ENCODE measurements at regions not wholly inside any gene's neighbourhood (a gene's known extent, or its start where the extent isn't known, plus 50 kb on each side); places are given as distances from the start of the nearest gene placed in this dataset.

DNA sequence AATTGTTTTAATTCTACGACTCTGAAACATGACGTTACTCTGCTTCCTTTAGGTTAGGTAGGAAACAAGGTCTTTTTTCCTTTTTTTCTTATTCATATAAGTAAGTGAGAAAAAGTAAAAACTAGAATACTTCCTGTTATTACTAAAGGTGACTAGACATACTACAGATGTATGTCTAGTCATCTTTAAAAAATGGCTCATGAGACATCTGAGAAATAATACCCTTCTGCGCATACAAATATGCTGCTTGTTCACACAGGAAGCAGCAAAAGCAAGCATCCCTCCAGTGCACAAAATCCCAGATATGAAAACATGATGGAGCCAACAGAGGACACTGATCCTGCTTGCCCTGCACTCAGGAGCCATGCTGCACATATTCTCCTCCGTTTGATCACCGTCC lies 699.1 kb downstream of the EPM2A start:
- Histone ChIP-seq H3K4me3 (no peak overlapping the region), H3K36me3 (no peaks in the 10 kb centered on the region), H3K27me3 (no peaks in the 10 kb centered on the region), H3K4me1 (no peaks in the 10 kb centered on the region), H3K27ac (no peak overlapping the region), H3K9me3 (no peaks in the 10 kb centered on the region)
- no peak for TF ChIP-seq POLR2A (IDR thresholded peaks at IDR 0.05)
- TF ChIP-seq, protein P1, sequence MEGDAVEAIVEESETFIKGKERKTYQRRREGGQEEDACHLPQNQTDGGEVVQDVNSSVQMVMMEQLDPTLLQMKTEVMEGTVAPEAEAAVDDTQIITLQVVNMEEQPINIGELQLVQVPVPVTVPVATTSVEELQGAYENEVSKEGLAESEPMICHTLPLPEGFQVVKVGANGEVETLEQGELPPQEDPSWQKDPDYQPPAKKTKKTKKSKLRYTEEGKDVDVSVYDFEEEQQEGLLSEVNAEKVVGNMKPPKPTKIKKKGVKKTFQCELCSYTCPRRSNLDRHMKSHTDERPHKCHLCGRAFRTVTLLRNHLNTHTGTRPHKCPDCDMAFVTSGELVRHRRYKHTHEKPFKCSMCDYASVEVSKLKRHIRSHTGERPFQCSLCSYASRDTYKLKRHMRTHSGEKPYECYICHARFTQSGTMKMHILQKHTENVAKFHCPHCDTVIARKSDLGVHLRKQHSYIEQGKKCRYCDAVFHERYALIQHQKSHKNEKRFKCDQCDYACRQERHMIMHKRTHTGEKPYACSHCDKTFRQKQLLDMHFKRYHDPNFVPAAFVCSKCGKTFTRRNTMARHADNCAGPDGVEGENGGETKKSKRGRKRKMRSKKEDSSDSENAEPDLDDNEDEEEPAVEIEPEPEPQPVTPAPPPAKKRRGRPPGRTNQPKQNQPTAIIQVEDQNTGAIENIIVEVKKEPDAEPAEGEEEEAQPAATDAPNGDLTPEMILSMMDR (IDR thresholded peaks at IDR 0.05): no peak
- intact Hi-C loops (cut with DNase I; ENCODE audit: low total_unique reads): no loop called here
- no peak for DNase-seq

DNA sequence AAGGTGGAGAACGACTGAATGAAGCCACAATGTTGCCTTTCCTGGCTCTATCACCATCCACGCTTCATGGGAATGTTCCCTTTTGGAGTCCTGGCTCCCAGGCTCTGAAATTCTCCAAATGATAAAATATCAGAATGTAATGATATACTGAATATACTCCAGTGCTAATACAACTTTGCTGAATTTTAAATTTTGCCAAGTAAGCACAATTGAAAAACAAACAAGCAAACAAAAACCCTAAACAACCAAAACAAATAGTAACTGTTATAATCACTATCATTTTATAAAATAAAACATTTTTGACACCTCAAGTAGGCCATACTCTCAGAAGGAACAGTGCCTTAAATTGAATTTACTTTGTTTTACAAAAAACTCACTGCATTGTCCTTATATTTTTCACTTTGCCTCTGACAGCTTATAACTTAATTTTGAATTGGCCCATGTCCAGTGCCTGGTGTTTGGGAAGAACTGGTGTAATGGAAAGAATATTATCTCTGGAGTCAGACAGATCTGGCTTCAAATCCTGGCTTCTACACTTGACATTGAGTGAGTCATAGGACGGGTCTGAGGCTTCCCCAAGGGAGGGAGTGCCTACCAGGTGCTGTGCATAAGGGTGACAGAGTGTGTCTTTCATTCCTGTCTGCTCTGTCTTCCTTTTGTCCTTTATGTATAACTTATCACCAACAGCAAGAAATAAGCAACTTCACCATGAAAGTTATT lies 698.3 kb downstream of the EPM2A start:
- no peak overlapping the region for H3K27ac ChIP-seq
- no peak for DNase-seq
- H3K4me3 ChIP-seq: no peak overlapping the region
- no peaks in the 10 kb centered on the region for H3K9me3 ChIP-seq
- TF ChIP-seq POLR2A (IDR thresholded peaks at IDR 0.05): no peak
- TF ChIP-seq, protein P1 (IDR thresholded peaks at IDR 0.05): no peak
- H3K36me3 ChIP-seq: no peaks in the 10 kb centered on the region
- H3K4me1 ChIP-seq: no peaks in the 10 kb centered on the region
- no peaks in the 10 kb centered on the region for H3K27me3 ChIP-seq
- intact Hi-C loops (cut with DNase I; ENCODE audit: low total_unique reads): no loop called here

DNA sequence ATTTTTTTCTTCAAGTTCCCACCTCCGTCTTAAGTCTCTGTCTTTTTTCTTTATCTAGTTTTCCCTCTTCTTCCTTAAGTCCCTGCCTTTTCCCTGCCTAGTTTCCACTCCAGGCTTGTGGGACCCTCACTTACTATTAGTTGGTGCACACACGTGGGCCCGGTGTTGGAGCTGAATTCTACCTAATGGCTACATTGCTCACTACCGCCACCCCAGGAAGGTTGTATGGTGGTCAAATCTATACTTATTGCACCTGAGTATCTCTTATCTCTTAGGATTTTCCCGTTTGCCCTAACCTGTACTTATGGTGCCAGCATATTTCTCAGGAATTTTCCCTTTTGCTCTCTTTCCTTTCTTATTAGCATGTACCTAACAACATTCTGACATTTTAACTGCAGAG lies 692.8 kb downstream of the EPM2A start:
- TF ChIP-seq, protein P1 (IDR thresholded peaks at IDR 0.05): no peak
- TF ChIP-seq POLR2A (IDR thresholded peaks at IDR 0.05): no peak
- no peaks in the 10 kb centered on the region for H3K4me1 ChIP-seq
- H3K4me3 ChIP-seq: no peak overlapping the region
- no peak for DNase-seq
- no peaks in the 10 kb centered on the region for H3K36me3 ChIP-seq
- no peaks in the 10 kb centered on the region for H3K9me3 ChIP-seq
- no peak overlapping the region for H3K27ac ChIP-seq
- intact Hi-C loops (cut with DNase I; ENCODE audit: low total_unique reads): no loop called here
- no peaks in the 10 kb centered on the region for H3K27me3 ChIP-seq

DNA sequence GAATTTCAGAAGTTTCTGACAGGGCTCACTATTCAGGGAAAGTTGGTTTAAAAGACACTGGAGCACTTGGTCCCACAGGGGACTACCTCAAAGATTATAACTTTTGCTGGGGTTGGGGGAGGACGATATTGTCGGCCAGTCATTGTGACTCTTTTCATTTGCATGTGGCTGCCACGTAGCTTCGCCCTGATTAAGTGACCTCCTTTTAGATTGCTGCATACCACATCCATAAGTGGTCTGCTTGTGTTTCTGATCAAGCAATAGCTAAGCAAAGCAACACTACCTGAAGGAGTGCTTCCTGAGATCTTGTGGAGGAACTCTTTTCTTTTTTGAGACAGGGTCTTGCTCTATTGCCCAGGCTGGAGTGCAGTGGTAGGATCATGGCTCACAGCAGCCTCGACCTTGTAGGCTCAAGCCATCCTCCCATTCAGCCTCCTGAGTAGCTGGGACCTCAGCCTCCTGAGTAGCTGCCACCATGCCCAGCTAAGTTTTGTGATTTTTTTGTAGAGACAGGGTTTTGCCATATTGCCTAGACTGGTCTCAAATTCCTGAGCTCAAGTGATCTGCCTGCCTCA lies 691.3 kb downstream of the EPM2A start:
- intact Hi-C loops (cut with DNase I; ENCODE audit: low total_unique reads): no loop called here
- DNase-seq: no peak
- no peaks in the 10 kb centered on the region for H3K9me3 ChIP-seq
- TF ChIP-seq POLR2A (IDR thresholded peaks at IDR 0.05): no peak
- TF ChIP-seq, protein P1 (IDR thresholded peaks at IDR 0.05): no peak
- H3K4me3 ChIP-seq: no peak overlapping the region
- no peaks in the 10 kb centered on the region for H3K4me1 ChIP-seq
- no peak overlapping the region for H3K27ac ChIP-seq
- no peaks in the 10 kb centered on the region for H3K36me3 ChIP-seq
- no peaks in the 10 kb centered on the region for H3K27me3 ChIP-seq

DNA sequence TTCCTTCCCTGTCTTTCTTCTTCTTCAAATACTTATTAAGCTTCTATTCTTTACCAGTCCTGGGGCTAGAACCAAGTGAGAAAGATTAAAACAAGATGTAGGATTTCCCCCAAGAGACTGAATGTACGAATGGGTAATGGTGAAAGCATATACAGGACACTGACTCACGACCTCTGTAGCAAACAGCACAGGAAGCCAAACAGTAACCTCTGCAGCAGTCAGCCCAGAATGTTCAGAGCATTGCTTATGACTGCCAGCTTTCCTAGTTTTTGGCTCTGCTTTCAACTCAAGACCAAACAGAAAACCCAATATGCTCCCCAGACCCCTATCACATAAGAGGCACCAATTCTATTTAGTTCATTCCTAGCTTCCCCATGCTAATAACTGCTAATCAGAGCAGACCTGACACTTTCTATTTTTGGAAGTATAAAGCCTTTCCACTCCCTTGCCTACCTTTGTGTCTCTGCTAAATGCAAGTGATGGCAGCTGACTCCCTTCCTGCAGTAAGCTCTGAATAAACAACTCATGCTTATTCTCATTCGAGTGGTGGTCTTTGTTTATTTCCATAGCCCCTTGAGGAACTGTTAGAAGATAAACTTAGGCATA lies 690.6 kb downstream of the EPM2A start:
- no peaks in the 10 kb centered on the region for H3K36me3 ChIP-seq
- DNase-seq: no peak
- H3K4me1 ChIP-seq: no peaks in the 10 kb centered on the region
- H3K4me3 ChIP-seq: no peak overlapping the region
- H3K27ac ChIP-seq: no peak overlapping the region
- no peaks in the 10 kb centered on the region for H3K9me3 ChIP-seq
- TF ChIP-seq, protein P1 (IDR thresholded peaks at IDR 0.05): no peak
- no peak for TF ChIP-seq POLR2A (IDR thresholded peaks at IDR 0.05)
- intact Hi-C loops (cut with DNase I; ENCODE audit: low total_unique reads): no loop called here
- no peaks in the 10 kb centered on the region for H3K27me3 ChIP-seq
